Endothelial cell of umbilical vein (primary cell): ENCODE measurements at regions not wholly inside any gene's neighbourhood (a gene's known extent, or its start where the extent isn't known, plus 50 kb on each side); places are given as distances from the start of the nearest gene placed in this dataset.

Source experiments
- BruUV-seq: library from RNA; stranded (reverse); fragments of 400-500 nt; replicated peaks from 2 replicates; lab custom pipeline; 2021; lab: Mats Ljungman, UMichigan
- CTCF ChIA-PET: fragments of 300-600, 350-600 bp; sonication (Branson Sonifier 250); formaldehyde crosslinking; loops from one replicate; lab custom pipeline; 2021; ENCODE audit warnings: antibody characterized with exemption, inconsistent platforms; lab: Charles Lee
- POLR2A ChIA-PET: fragments of 300-600, 350-600 bp; sonication (Branson Sonifier 250); formaldehyde crosslinking; loops from one replicate; lab custom pipeline; 2021; ENCODE audit warnings: antibody characterized with exemption, inconsistent platforms; lab: Charles Lee
- DNase-seq: peaks from one replicate; pipeline ENCODE4 v3.0.0-alpha.2; 2011; ENCODE audit warnings: low read depth, low spot score
- FAIRE-seq: peaks from 2 replicates; lab custom pipeline; 2011; peaks lifted over from hg19 to GRCh38; lab: Jason Lieb, UNC
- H2AFZ ChIP-seq: 2 replicates; pipeline ENCODE4 v1.6.0; 2012; ENCODE audit warnings: low read depth, low read length, control low read depth, inconsistent platforms
- H3K27ac ChIP-seq: 2 replicates; pipeline ENCODE4 v1.5.1; 2011; ENCODE audit warnings: low read depth, mild to moderate bottlenecking, control low read depth, low read length, moderate library complexity; ENCODE audit not compliant: insufficient read depth
- H3K27me3 ChIP-seq, 2 experiments: 2 replicates each; pipeline versions ENCODE4 v1.6.0 to v1.6.1; 2011; ENCODE audit warnings: low read length in 2 of 2, mixed read lengths in 1 of 2; ENCODE audit not compliant: control insufficient read depth in 2 of 2, insufficient read depth in 2 of 2
- H3K36me3 ChIP-seq, 2 experiments: 2 replicates in 1 of 2; 3 replicates in 1 of 2; pipeline ENCODE4 v1.5.1; 2011; ENCODE audit warnings: low read length in 2 of 2, mild to moderate bottlenecking in 1 of 2, moderate library complexity in 1 of 2; ENCODE audit not compliant: control insufficient read depth in 2 of 2, insufficient read depth in 2 of 2; ENCODE audit errors: extremely low read depth in 1 of 2
- H3K4me1 ChIP-seq: 3 replicates; pipeline ENCODE4 v1.5.1; 2011; ENCODE audit warnings: mild to moderate bottlenecking, low read length; ENCODE audit not compliant: control insufficient read depth, insufficient read depth; ENCODE audit errors: extremely low read depth
- H3K4me2 ChIP-seq: 2 replicates; pipeline ENCODE4 v1.6.1; 2011; ENCODE audit warnings: low read length, control low read depth, mixed read lengths; ENCODE audit not compliant: insufficient read depth
- H3K4me3 ChIP-seq, 3 experiments: fragments of 200-600 bp in 1 of 3; sonication (generic), shearing (Covaris generic) in 1 of 3; replicated peaks in 1 of 3; 2 replicates each; pipeline ENCODE4 v1.5.1; 2011 to 2016; ENCODE audit warnings: control low read depth in 3 of 3, low read length in 3 of 3, mild to moderate bottlenecking in 2 of 3, inconsistent platforms in 1 of 3, low read depth in 1 of 3, moderate library complexity in 1 of 3; ENCODE audit not compliant: insufficient read depth in 1 of 3
- H3K79me2 ChIP-seq: 2 replicates; pipeline ENCODE4 v1.6.0; 2012; ENCODE audit warnings: low read length, inconsistent platforms; ENCODE audit not compliant: control insufficient read depth, insufficient read depth
- H3K9ac ChIP-seq: replicated peaks from 2 replicates; pipeline ENCODE3; 2011; ENCODE audit warnings: low read length, control low read depth; ENCODE audit not compliant: insufficient read depth; ENCODE audit errors: extremely low read depth
- H3K9me1 ChIP-seq: replicated peaks from 3 replicates; pipeline ENCODE4 v1.6.0; 2011; ENCODE audit warnings: mild to moderate bottlenecking, low read length; ENCODE audit not compliant: control insufficient read depth, insufficient read depth; ENCODE audit errors: extremely low read depth
- H3K9me3 ChIP-seq: replicated peaks from 2 replicates; pipeline ENCODE4 v1.5.1; 2012; ENCODE audit warnings: low read length, inconsistent platforms; ENCODE audit not compliant: control insufficient read depth, insufficient read depth
- H4K20me1 ChIP-seq: replicated peaks from 2 replicates; pipeline ENCODE3; 2011; ENCODE audit warnings: mild to moderate bottlenecking, low read length; ENCODE audit not compliant: control insufficient read depth, insufficient read depth; ENCODE audit errors: extremely low read depth
- EZH2 ChIP-seq: IDR thresholded peaks from 2 replicates; pipeline ENCODE4 v1.6.1; 2012; ENCODE audit warnings: borderline replicate concordance, low read depth, mild to moderate bottlenecking, moderate library complexity, low read length, inconsistent platforms; ENCODE audit not compliant: severe bottlenecking
- GATA2 ChIP-seq: IDR thresholded peaks from 2 replicates; pipeline ENCODE4 v1.7.0; 2011; ENCODE audit warnings: low read depth, mild to moderate bottlenecking, moderate library complexity, mixed read lengths, low read length; ENCODE audit not compliant: insufficient read length, insufficient read depth
- JUN ChIP-seq: IDR thresholded peaks from 2 replicates; pipeline ENCODE4 v1.6.1; 2011; ENCODE audit warnings: borderline replicate concordance, low read depth; ENCODE audit not compliant: insufficient read length, insufficient read depth
- MYC ChIP-seq: IDR thresholded peaks from one replicate; pipeline ENCODE4 v1.6.1; 2011; ENCODE audit warnings: mild to moderate bottlenecking, low read depth, low read length
- POLR2A ChIP-seq: IDR thresholded peaks from 2 replicates; pipeline ENCODE4 v1.6.1; 2012; ENCODE audit warnings: low read depth, mild to moderate bottlenecking, control low read depth, low read length
- POLR2AphosphoS5 ChIP-seq: IDR thresholded peaks from 2 replicates; pipeline ENCODE4 v1.6.1; 2012; ENCODE audit warnings: low read depth, mild to moderate bottlenecking, control low read depth, low read length, moderate library complexity; ENCODE audit not compliant: insufficient read depth
- dilution Hi-C: fragments of 300-500 bp; cut with MboI; formaldehyde crosslinking; loops from one replicate; pipeline ENCODE4 v1.15.0; 2019; ENCODE audit warnings: low sequenced_read_pairs; ENCODE audit not compliant: extremely low pct_ligation_motif_present
- intact Hi-C: fragments of 100-400 bp; cut with micrococcal nuclease; formaldehyde crosslinking; loops from one replicate; pipeline ENCODE4 v1.10.0; 2022
- TF ChIP-seq, protein P1 (sequence below): IDR thresholded peaks from 2 replicates; pipeline ENCODE4 v1.6.1; 2011; ENCODE audit not compliant: insufficient read depth, insufficient read length

DNA sequence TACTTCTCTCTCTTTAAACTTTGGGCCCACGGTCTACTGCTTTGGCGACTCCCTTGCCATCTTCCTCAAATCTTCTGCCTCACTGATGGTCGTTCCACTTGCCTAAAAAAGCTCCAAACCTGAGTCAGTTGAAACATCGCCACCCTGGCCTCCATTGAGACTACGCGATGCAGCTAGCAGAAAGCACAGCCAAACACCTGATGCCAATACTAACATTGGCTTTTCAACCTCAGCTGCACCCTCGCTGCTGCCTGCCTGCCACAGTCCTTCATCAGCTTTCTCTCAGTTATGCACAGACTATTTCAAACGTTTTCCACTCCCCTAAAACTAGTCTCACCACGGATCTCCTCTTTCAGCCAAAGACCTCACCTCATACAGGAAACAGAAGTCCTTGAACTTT lies 214.2 kb upstream of the TMCO5A start:
- CTCF ChIA-PET: interaction anchor here (1.3 to 1.6 kb wide), 2 partner anchors 9 to 11 kb away, joined by 3 to 7 read pairs; no protein-coding TSS in a partner anchor
- H3K9ac ChIP-seq: no peak overlapping the region
- intact Hi-C loops (no loop called here), dilution Hi-C loops (no loop called here)
- no peak for DNase-seq
- no peaks in the 10 kb centered on the region for H3K9me1 ChIP-seq
- no peaks in the 10 kb centered on the region for H3K9me3 ChIP-seq
- no peak for TF ChIP-seq GATA2
- TF ChIP-seq POLR2A: no peak
- no peak for TF ChIP-seq POLR2AphosphoS5
- no peak for TF ChIP-seq JUN
- TF ChIP-seq, protein P1, sequence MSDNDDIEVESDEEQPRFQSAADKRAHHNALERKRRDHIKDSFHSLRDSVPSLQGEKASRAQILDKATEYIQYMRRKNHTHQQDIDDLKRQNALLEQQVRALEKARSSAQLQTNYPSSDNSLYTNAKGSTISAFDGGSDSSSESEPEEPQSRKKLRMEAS: no peak
- no peak for TF ChIP-seq EZH2
- TF ChIP-seq MYC: no peak
- no TSS peak for BruUV-seq
- H3K4me3 ChIP-seq: no peak overlapping the region
- H4K20me1 ChIP-seq: no peaks in the 10 kb centered on the region
- no peak overlapping the region for H3K4me2 ChIP-seq
- POLR2A ChIA-PET: no interaction called here
- no peaks in the 10 kb centered on the region for H3K27me3 ChIP-seq
- FAIRE-seq: no peak
- no peak overlapping the region for H3K27ac ChIP-seq
- no peak overlapping the region for H2AFZ ChIP-seq
- H3K4me1 ChIP-seq: no peaks in the 10 kb centered on the region
- no peaks in the 10 kb centered on the region for H3K79me2 ChIP-seq
- no peaks in the 10 kb centered on the region for H3K36me3 ChIP-seq

DNA sequence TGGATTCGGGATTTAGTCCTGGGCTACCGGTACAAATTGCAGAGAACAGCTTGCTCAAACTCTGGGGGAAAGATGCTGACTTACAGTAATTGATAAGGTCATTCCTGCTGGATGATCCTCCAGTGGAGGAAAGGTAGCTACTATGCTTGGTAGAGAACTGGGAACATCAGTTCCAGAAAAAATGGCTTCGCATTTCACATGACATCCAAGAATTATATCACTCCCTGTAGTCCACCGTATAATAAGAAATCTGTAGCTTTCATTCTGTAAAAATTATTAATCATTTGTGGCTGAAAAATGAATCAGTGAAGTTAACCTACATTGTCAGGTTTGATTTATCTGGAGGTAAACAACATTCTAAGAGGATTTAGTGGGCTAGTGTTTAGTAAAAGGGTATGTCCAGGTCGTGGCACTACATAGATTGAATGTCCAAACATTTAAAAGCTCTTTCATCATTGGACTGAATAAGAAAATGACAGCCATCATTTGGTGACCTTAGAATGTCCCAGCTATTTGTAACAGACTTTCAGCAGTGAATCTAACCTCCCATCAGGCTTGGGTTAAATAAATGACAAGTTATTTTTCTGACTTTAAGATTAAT lies 203.2 kb upstream of the TMCO5A start:
- Histone ChIP-seq H3K4me3 (no peak overlapping the region), H3K4me1 (no peaks in the 10 kb centered on the region), H3K36me3 (no peaks in the 10 kb centered on the region), H3K4me2 (no peak overlapping the region), H3K9me3 (no peaks in the 10 kb centered on the region), H3K79me2 (no peaks in the 10 kb centered on the region), H2AFZ (no peak overlapping the region), H3K9me1 (no peaks in the 10 kb centered on the region), H3K27me3 (peaks cover 0 to 5% of the 10 kb centered on the region in 2 experiments), H4K20me1 (no peaks in the 10 kb centered on the region), H3K9ac (no peak overlapping the region), H3K27ac (no peak overlapping the region)
- POLR2A ChIA-PET: no interaction called here
- dilution Hi-C loops: no loop called here
- BruUV-seq: no TSS peak
- FAIRE-seq (no peak), DNase-seq (no peak)
- CTCF ChIA-PET: interaction anchor here (1.5 to 1.9 kb wide), 2 partner anchors 12 to 14 kb away, joined by 3 to 7 read pairs; no protein-coding TSS in a partner anchor
- TF ChIP-seq EZH2: no peak
- intact Hi-C loops: no loop called here
